Natural killer cell (primary cell): ENCODE measurements at regions not wholly inside any gene's neighbourhood (a gene's known extent, or its start where the extent isn't known, plus 50 kb on each side); places are given as distances from the start of the nearest gene placed in this dataset.

Experiments
- ATAC-seq, 3 donors: fragments of 150-1000 bp in 2 of 3; fragments of 200-7000 bp in 1 of 3; cut with Tn5 transposase; 1 replicate in 1 of 3; 2 replicates in 2 of 3; pipeline ENCODE4 v1.10.0; 2021; ENCODE audit warnings: mild to moderate bottlenecking in 2 of 3, moderate library complexity in 2 of 3
- DNase-seq, 2 donors: peaks; one replicate each; pipeline versions ENCODE4 v3.0.0 to v3.0.0-alpha.2; 2013 to 2021; ENCODE audit warnings: mixed read lengths in 1 of 2
- H3K27ac ChIP-seq: one replicate; pipeline ENCODE4 v1.5.1; 2013; ENCODE audit warnings: mild to moderate bottlenecking, low read length
- H3K27me3 ChIP-seq: one replicate; pipeline ENCODE4 v1.6.1; 2013; ENCODE audit warnings: low read length; ENCODE audit not compliant: control insufficient read depth, insufficient read depth
- H3K36me3 ChIP-seq: one replicate; pipeline ENCODE4 v1.6.1; 2013; ENCODE audit warnings: low read length; ENCODE audit not compliant: control insufficient read depth, insufficient read depth
- H3K4me1 ChIP-seq: one replicate; pipeline ENCODE4 v1.6.1; 2013; ENCODE audit warnings: low read length; ENCODE audit not compliant: control insufficient read depth, insufficient read depth
- H3K4me3 ChIP-seq: one replicate; pipeline ENCODE4 v1.5.1; 2013; ENCODE audit warnings: low read length
- H3K9me3 ChIP-seq: one replicate; pipeline ENCODE4 v1.6.1; 2013; ENCODE audit warnings: low read length; ENCODE audit not compliant: control insufficient read depth, insufficient read depth
- H3K27ac Mint-ChIP-seq, 2 donors: one replicate each; pipeline ENCODE4 v1.8.0; 2022; ENCODE audit warnings: mild to moderate bottlenecking in 2 of 2, mixed read lengths in 2 of 2, moderate library complexity in 1 of 2
- H3K27me3 Mint-ChIP-seq, 2 donors: one replicate each; pipeline ENCODE4 v1.8.0; 2022; ENCODE audit warnings: low read depth in 2 of 2, mixed read lengths in 2 of 2
- H3K36me3 Mint-ChIP-seq: one replicate; pipeline ENCODE4 v1.8.0; 2022; ENCODE audit warnings: mixed read lengths
- H3K4me1 Mint-ChIP-seq, 2 donors: one replicate each; pipeline ENCODE4 v1.8.0; 2022; ENCODE audit warnings: mixed read lengths in 2 of 2
- H3K4me3 Mint-ChIP-seq: one replicate; pipeline ENCODE4 v1.8.0; 2022; ENCODE audit warnings: mild to moderate bottlenecking, moderate library complexity, mixed read lengths
- H3K9me3 Mint-ChIP-seq, 2 donors: one replicate each; pipeline ENCODE4 v1.8.0; 2022; ENCODE audit warnings: mixed read lengths in 2 of 2
- CTCF ChIP-seq: fragments of 200-600 bp; IDR thresholded peaks from one replicate; pipeline ENCODE4 v1.8.0; 2022; ENCODE audit warnings: antibody characterized with exemption
- WGBS: methylation state at CpG from one replicate; pipeline ENCODE4 v1.1.7; 2013; ENCODE audit warnings: missing lambda C conversion rate; ENCODE audit not compliant: insufficient coverage; 5-methylcytosine and 5-hydroxymethylcytosine counted together
- intact Hi-C: fragments of 100-400 bp; cut with micrococcal nuclease; formaldehyde crosslinking; loops from one replicate; pipeline ENCODE4 v1.14.2; 2022

DNA sequence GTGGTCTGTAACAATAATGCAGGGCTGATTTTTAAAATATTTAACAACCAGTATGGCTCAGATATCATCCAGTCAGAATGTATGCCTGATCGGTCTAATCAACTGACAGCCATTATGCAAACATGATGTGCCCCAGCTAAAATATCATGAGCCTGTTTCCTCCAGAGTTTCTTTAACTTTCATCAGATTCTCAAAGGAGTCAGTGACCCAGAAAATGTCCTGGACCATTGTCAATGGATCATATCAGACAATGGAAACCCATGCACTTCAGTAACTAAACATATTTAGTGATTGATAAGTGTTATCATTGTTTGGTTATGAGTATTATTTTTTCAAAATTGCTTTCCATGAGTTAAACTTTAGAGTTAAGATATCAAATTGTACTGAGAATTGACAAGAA is 173.5 kb downstream of the LMBRD1 start:
- Mint-ChIP-seq H3K36me3 (no peaks in the 10 kb centered on the region), H3K27me3 (peaks cover 0 to 4% of the 10 kb centered on the region in 2 donors), H3K9me3 (peaks cover 3 to 4% of the 10 kb centered on the region in 2 donors), H3K4me3 (no peak overlapping the region), H3K4me1 (no peaks in the 10 kb centered on the region), H3K27ac (no peak overlapping the region)
- no peaks in the 10 kb centered on the region for H3K9me3 ChIP-seq
- intact Hi-C loops, result no loop called here
- ATAC-seq (no peak), DNase-seq (no peak)
- WGBS, result 80% methylated on average over 1 of the region's 1 CpG
- no peak overlapping the region for H3K4me3 ChIP-seq
- H3K27me3 ChIP-seq, result no peaks in the 10 kb centered on the region
- no peak for TF ChIP-seq CTCF
- no peak overlapping the region for H3K27ac ChIP-seq
- no peaks in the 10 kb centered on the region for H3K4me1 ChIP-seq
- H3K36me3 ChIP-seq, result no peaks in the 10 kb centered on the region

GRCh38 chr6:69622924-69623323 is 173.9 kb downstream of the LMBRD1 start:
- WGBS, result 72% methylated on average over 2 of the region's 2 CpGs
- H3K27me3 Mint-ChIP-seq, result peaks cover 0 to 4% of the 10 kb centered on the region in 2 donors
- H3K4me3 Mint-ChIP-seq, result no peak overlapping the region
- TF ChIP-seq CTCF, result no peak
- no peak for DNase-seq
- peaks cover 3 to 4% of the 10 kb centered on the region in 2 donors for H3K9me3 Mint-ChIP-seq
- no peaks in the 10 kb centered on the region for H3K4me1 ChIP-seq
- no peak overlapping the region for H3K27ac Mint-ChIP-seq
- no peak overlapping the region for H3K4me3 ChIP-seq
- H3K27me3 ChIP-seq, result no peaks in the 10 kb centered on the region
- no peaks in the 10 kb centered on the region for H3K36me3 Mint-ChIP-seq
- intact Hi-C loops, result no loop called here
- no peaks in the 10 kb centered on the region for H3K9me3 ChIP-seq
- ATAC-seq, result no peak
- no peaks in the 10 kb centered on the region for H3K4me1 Mint-ChIP-seq
- H3K36me3 ChIP-seq, result no peaks in the 10 kb centered on the region
- no peak overlapping the region for H3K27ac ChIP-seq

GRCh38 chr6:69622230-69622629 is 174.6 kb downstream of the LMBRD1 start:
- Histone ChIP-seq H3K4me1 (no peaks in the 10 kb centered on the region), H3K27me3 (no peaks in the 10 kb centered on the region), H3K27ac (no peak overlapping the region), H3K4me3 (no peak overlapping the region), H3K36me3 (no peaks in the 10 kb centered on the region), H3K9me3 (no peaks in the 10 kb centered on the region)
- DNase-seq (no peak), ATAC-seq (no peak)
- Mint-ChIP-seq H3K9me3 (peaks cover 0 to 4% of the 10 kb centered on the region in 2 donors), H3K27ac (no peak overlapping the region), H3K4me3 (no peak overlapping the region), H3K4me1 (no peaks in the 10 kb centered on the region), H3K36me3 (no peaks in the 10 kb centered on the region), H3K27me3 (peaks cover 0 to 4% of the 10 kb centered on the region in 2 donors)
- intact Hi-C loops, result no loop called here
- WGBS, result 80% methylated on average over 3 of the region's 3 CpGs
- no peak for TF ChIP-seq CTCF

GRCh38 chr6:69617163-69617562 is 179.6 kb downstream of the LMBRD1 start:
- H3K9me3 ChIP-seq, result no peaks in the 10 kb centered on the region
- WGBS, result 91% methylated on average over 7 of the region's 7 CpGs
- no peaks in the 10 kb centered on the region for H3K27me3 Mint-ChIP-seq
- ATAC-seq (no peak), DNase-seq (no peak)
- H3K4me3 Mint-ChIP-seq, result no peak overlapping the region
- no peaks in the 10 kb centered on the region for H3K36me3 ChIP-seq
- no peaks in the 10 kb centered on the region for H3K4me1 Mint-ChIP-seq
- no peaks in the 10 kb centered on the region for H3K9me3 Mint-ChIP-seq
- H3K27ac Mint-ChIP-seq, result no peak overlapping the region
- H3K4me1 ChIP-seq, result no peaks in the 10 kb centered on the region
- H3K4me3 ChIP-seq, result no peak overlapping the region
- no peaks in the 10 kb centered on the region for H3K27me3 ChIP-seq
- H3K27ac ChIP-seq, result no peak overlapping the region
- intact Hi-C loops, result no loop called here
- no peak for TF ChIP-seq CTCF
- H3K36me3 Mint-ChIP-seq, result no peaks in the 10 kb centered on the region
